NCI-H2107 treated with DMSO at 0.1 percent for 48 hours (cell line): ENCODE measurements at regions not wholly inside any gene's neighbourhood (a gene's known extent, or its start where the extent isn't known, plus 50 kb on each side); places are given as distances from the start of the nearest gene placed in this dataset.

Source experiments
- DNase-seq: peaks from one replicate; lab custom pipeline; 2025; ENCODE audit not compliant: unreplicated experiment; lab: John Stamatoyannopoulos, UW

DNA sequence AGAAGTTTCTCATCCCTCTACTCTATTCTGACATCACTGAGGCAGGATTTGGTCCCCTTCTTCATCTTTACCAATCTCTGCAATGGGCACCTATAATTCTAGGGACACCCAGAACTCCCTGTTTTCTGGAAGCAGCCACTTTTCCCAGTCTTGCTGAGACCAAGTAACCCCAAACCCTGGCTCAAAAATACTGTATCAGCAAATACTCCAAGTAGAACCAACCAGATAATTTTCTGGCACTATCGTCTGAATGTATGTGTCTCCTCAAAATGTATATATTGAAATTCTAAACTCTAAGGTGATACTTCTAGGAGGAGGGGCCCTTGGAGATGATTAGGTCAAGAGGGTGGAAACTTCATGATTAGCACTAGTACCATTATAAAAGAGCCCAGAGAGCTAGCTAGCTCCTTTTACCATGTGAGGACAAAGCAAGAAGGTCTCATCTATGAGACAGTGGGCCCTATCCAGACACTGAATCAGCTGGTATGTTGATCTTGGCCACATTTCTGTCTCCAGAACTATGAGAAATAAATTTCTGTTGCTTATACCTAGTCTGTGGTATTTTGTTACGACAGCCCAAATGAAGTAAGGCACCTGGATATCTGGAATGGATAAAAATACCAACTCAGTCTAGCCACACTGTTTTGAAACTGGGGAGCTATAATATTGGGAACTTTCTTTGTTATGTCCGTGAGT, 464.4 kb downstream of the CDH11 start:
- DNase-seq: no peak

DNA sequence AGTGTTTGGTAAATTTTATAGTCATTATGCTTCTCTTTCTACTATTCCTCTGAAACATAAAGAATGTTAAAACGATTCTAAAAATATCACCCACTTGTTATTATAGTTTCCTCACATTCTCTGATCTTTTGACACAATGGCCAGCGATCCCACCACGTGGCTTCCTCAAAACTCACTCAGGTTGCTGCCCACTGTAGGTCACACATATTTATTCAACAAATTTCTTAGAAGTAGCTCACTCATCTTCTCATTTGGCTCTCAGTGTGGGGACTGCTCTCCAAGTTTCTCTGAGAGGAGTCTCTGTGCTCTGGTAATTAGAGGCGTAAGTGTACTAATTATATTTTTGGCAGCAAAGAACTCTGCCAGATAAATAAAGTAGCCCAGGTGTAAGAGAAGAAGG, 465.4 kb downstream of the CDH11 start:
- no peak for DNase-seq

DNA sequence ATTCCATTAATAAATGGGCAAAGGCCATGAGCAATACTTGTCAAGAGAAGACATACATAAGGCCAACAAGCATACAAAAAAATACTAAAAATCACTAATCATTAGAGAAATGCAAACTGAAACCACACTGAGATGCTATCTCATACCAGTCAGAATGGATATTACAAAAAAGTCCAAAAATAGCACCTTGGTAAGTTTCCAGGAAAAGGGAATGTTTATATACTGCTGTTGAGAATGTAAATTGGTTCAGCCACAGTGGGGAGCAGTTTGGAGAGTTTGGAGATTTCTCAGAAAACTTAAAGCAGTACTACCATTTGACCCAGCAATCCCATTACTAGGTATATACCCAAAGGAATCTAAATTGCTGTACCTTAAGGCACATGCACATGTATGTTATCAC, 467.7 kb downstream of the CDH11 start:
- DNase-seq: no peak

GRCh38 chr16:64648282-64648681, 473.6 kb downstream of the CDH11 start:
- no peak for DNase-seq

DNA sequence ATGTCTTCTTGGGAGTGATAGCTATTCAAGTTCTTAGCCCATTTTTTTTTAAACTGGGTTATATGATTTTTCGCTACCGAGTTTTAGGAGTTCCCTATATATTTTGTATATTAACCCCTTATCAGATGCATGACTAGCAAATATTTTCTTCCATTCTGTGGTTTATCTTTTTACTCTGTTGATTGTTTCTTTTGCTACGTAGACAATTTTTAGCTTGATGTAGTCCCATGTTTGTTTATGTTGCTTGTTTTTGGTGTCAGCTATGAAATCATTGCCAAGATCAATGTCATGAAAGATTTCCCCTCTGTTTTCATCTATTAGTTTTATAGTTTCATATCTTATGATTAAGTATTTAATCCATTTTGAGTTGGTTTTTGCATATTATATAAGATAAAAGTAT, 480.5 kb downstream of the CDH11 start:
- no peak for DNase-seq

DNA sequence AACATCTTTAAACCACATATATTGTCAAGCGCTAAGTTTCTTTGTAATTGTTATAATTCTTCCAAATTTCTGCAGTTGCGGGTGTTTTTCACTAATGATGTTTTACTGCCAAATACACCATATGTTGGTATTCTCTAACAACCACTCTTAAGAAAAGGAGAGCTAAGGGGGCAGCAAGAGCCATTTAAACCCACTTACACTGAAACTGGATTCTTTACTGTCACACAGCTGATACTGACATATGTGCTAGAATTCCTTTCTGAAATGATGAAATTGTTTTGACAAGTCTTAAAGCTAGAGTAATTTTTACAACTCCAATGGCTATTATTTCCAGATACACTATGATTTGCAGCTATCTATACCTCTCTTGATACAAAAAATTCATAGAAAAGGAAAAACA, 483.1 kb downstream of the CDH11 start:
- DNase-seq: no peak

GRCh38 chr16:64629622-64630021, 492.2 kb downstream of the CDH11 start:
- DNase-seq: no peak

GRCh38 chr16:64627781-64628180, 494.1 kb downstream of the CDH11 start:
- no peak for DNase-seq

DNA sequence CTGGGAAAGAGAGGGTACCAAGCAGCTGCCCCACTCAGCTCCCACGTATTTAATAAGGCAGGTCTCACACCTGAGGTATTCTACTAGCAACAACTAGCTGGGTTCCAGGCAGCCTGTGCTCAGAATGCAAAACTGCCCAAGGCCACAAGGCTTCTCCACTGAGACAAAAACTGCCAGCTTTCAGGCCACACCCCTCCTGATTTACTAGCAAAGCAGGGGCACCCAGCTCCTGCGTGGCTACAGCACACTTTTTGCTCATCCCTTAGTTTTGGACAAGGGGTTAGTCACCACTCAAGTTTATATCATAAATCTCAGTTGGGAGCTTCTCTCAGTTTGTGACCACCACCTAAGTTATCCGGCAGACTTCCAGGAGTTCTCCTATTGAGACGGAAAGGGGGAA, 494.6 kb downstream of the CDH11 start:
- DNase-seq: no peak

- no peak for DNase-seq
These were observed 495.1 kb downstream of the CDH11 start for GRCh38 chr16:64626776-64627175.

DNA sequence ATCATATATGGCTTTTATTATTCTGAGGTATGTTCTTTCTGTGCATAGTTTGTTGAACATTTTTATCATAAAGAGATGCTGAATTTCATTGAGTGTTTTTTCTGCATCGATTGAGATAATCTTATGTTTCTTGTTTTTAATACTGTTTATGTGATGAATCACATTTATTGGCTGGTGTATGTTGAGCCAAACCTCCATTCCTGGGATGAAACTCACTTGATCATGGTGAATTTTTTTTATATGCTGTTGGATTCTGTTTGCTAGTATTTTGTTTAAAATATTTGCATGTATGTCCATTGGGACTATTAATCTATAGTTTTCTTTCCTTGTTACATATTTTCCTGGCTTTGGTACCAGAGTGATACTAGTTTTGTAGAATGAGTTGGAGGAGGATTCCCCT, 500.2 kb downstream of the CDH11 start:
- DNase-seq: no peak

DNA sequence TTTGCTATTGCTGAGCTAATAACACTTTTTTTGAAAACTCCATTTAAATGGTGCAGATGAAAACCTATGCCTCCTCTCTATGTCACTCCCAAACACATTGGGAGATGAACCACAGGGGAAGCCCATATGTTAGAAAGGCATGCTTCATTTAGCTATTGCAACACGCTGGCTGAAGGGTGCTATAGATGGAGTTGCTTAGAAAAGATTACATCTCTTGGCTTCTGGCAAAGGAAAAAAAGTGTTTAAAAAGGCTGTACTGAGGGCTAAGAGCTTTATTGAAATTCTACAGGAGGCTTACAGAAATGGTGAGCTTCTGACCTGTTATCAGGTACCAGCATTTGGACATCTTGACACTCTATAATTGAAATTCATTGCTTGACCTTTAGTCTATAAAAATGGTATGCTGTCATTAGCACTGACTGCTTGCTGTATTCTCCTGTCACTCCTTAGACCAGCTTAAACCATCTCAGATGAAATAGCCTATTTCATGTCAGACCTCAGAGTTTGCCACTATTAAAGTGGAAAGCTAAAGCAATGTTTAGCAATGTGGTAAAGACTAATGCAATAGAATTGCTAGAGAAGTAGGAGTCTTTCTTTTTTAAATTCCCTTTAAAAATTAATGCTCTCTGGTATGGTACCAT, 503.9 kb downstream of the CDH11 start:
- DNase-seq: no peak

- no peak for DNase-seq
These were observed 506.1 kb downstream of the CDH11 start for GRCh38 chr16:64615630-64616280.

- DNase-seq: no peak
These were observed 525.7 kb downstream of the CDH11 start for GRCh38 chr16:64596196-64596595.

DNA sequence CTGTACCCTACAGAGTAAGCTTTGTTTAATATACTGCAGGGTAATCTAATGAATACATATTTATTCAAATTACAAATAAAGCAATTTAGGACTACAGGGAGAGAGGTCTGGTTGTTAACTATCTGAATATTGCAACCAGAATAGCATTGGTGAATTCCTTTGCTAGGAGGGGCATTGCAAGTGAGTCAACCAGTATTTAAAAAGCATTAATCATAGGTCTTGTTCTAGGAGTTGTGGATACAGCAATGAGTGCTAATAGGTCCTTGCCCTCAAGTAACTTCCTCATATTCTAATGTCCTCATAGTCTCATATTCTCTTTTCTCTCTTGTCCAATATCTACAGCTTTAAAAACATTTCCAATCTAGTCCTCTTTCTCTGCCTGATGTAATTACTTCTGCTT, 531.4 kb downstream of the CDH11 start:
- no peak for DNase-seq

- DNase-seq: no peak
These were observed 532.0 kb downstream of the CDH11 start for GRCh38 chr16:64589836-64590235.

DNA sequence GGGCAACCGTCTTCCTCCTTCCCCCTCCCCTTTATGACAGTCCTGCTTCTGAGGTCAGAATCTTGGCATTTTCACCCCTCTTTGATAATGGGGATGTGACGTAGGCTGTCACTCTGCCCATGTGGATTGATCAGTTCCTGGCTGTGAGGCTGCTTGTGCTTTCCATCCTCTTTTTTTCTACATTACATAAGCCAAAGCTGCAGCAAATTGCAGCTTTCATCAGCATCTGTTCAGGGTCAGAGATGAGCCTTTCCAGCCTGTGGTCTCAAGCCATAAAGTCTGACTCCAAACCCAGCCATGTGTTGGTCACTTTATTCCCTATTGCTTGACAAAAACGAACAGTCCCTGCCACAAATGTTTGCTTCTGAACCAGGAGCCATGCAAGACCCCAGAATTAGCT, 535.1 kb downstream of the CDH11 start:
- DNase-seq: no peak

GRCh38 chr16:64585367-64585766, 536.5 kb downstream of the CDH11 start:
- DNase-seq: no peak

GRCh38 chr16:64580558-64580957, 541.3 kb downstream of the CDH11 start:
- no peak for DNase-seq

DNA sequence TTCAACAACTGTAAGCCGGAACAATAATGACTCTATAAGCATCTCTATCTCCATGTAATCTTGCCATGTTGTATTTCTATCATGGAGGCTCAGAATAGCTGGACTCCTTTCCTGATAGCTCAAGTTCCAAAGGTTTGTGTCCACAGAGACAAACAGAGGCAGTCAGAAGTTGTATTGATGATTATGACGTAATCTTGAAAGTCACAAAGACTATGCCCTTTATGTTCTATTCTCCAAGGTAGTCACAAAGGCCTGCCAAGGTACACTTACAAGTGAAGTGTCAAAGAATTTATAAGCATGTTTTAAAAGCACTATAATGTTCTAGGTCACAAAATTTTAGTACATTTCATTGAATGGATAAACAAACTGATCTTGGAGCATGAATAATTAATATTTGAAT, 542.2 kb downstream of the CDH11 start:
- no peak for DNase-seq

DNA sequence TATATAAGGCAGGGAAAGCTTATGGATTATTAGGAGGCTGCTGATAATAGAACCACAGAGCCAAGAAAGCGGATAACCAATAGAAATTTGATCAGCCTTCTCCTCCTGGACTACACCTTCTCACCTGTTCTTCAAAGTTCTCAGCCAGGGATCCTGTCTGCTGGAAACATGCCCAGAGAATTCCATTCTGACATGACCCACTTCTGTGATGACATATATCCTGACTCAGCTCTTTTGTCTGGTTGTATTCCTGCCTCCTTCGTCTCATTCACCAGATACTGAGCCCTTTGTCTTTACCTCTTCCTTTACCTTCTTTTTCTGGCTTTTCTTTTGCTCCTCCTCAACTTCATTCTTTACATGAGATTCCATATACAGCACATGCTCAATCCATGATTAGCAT, 576.1 kb downstream of the CDH11 start:
- no peak for DNase-seq

DNA sequence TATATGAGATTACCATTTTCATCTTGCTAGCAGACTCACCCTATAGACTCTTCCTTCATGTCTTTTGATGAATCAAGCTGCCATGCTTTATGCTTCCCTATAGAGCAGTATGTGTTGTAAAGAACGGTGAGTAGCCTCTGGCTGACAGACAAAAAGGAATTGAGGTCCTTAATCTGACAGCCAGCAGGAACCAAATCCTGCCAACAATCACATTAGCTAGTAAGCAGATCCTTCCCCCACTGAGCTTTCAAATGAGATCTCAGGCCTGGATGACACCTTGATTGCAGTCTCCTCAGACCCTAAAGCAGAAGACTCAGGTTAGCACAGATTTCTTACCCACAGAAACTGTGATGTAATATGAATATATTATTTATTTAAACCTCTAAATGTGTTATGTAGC, 577.0 kb downstream of the CDH11 start:
- no peak for DNase-seq

DNA sequence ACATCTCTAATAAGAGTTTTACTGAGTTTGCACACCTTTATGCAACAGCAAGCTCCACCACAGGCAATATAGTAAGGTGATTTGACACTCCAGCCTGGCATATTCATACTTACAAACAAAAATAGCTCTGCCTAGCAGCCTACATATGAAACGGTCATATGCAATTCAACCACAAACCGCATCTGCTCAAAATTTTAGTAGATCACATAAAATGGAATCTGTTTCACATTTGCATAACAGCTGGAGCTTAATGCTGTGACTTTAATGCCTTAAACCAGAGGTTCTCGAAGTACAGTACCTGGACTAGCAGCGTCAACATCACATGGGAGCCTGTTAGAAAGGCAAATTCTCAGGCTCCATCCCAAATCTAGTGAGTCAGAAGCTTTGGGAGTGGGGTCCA, 578.4 kb downstream of the CDH11 start:
- no peak for DNase-seq
